ENCODE measurements at regions not wholly inside any gene's neighbourhood (a gene's known extent, or its start where the extent isn't known, plus 50 kb on each side); places are given as distances from the start of the nearest gene placed in this dataset.

DNA sequence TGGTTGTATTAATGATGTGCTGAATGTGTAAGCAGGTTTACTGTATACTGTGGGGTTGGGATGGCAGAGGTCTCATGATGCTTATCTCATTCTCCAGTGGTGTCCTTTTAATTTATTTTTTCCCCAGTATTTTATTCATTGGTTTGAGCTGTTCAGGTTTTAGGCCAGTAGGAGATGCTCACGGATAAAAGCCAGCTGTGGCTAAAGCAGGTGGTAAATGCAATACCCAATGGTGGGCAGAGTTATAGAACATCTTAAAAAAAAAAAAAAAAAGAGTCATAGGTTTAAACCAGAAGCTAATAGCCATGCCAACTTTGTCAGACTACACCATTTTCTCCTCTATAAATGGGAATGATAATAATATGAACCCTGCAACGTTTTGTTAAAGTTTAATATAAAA is 57.8 kb upstream of the NEUROD1 start:
- TF ChIP-seq SIN3A (IDR thresholded peaks at IDR 0.05; ENCODE audit: borderline replicate concordance, insufficient read depth, low read length) (no peak), FOXP2 (optimal IDR thresholded peaks at IDR 0.05; ENCODE audit: borderline replicate concordance, extremely low read depth, extremely low read length, insufficient read depth) (no peak), POLR2AphosphoS5 (IDR thresholded peaks at IDR 0.05; ENCODE audit: low read depth, low read length) (no peak), TAF1 (IDR thresholded peaks at IDR 0.05; ENCODE audit: borderline replicate concordance, insufficient read depth, low read length) (no peak)
- TF ChIP-seq, protein P1, sequence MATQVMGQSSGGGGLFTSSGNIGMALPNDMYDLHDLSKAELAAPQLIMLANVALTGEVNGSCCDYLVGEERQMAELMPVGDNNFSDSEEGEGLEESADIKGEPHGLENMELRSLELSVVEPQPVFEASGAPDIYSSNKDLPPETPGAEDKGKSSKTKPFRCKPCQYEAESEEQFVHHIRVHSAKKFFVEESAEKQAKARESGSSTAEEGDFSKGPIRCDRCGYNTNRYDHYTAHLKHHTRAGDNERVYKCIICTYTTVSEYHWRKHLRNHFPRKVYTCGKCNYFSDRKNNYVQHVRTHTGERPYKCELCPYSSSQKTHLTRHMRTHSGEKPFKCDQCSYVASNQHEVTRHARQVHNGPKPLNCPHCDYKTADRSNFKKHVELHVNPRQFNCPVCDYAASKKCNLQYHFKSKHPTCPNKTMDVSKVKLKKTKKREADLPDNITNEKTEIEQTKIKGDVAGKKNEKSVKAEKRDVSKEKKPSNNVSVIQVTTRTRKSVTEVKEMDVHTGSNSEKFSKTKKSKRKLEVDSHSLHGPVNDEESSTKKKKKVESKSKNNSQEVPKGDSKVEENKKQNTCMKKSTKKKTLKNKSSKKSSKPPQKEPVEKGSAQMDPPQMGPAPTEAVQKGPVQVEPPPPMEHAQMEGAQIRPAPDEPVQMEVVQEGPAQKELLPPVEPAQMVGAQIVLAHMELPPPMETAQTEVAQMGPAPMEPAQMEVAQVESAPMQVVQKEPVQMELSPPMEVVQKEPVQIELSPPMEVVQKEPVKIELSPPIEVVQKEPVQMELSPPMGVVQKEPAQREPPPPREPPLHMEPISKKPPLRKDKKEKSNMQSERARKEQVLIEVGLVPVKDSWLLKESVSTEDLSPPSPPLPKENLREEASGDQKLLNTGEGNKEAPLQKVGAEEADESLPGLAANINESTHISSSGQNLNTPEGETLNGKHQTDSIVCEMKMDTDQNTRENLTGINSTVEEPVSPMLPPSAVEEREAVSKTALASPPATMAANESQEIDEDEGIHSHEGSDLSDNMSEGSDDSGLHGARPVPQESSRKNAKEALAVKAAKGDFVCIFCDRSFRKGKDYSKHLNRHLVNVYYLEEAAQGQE (IDR thresholded peaks at IDR 0.05; ENCODE audit: insufficient read depth in 1 of 2, low read depth in 2 of 2, low read length in 2 of 2): no peak

DNA sequence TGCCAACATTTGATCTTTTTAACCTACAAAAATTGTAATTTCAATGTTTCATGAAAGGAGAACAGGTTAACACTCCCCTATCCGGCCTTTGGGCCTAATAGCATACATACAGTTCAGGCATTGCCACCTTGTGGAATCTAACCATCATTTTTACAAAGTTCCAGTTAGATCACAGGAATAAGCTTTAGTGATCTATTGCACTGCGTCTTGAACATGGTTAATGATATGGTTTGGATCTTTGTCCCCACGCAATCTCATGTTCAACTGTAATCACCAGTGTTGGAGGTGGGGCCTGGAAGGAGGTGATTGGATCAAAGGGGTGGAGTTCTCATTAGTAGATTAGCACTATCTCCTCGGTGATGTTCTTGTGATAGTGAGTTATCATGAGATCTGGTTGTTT is 58.2 kb upstream of the NEUROD1 start:
- no peak for TF ChIP-seq POLR2AphosphoS5 (IDR thresholded peaks at IDR 0.05; ENCODE audit: low read depth, low read length)
- TF ChIP-seq, protein P1 (IDR thresholded peaks at IDR 0.05; ENCODE audit: insufficient read depth in 1 of 2, low read depth in 2 of 2, low read length in 2 of 2): no peak
- no peak for TF ChIP-seq TAF1 (IDR thresholded peaks at IDR 0.05; ENCODE audit: borderline replicate concordance, insufficient read depth, low read length)
- TF ChIP-seq FOXP2 (optimal IDR thresholded peaks at IDR 0.05; ENCODE audit: borderline replicate concordance, extremely low read depth, extremely low read length, insufficient read depth): no peak
- TF ChIP-seq SIN3A (IDR thresholded peaks at IDR 0.05; ENCODE audit: borderline replicate concordance, insufficient read depth, low read length): no peak

DNA sequence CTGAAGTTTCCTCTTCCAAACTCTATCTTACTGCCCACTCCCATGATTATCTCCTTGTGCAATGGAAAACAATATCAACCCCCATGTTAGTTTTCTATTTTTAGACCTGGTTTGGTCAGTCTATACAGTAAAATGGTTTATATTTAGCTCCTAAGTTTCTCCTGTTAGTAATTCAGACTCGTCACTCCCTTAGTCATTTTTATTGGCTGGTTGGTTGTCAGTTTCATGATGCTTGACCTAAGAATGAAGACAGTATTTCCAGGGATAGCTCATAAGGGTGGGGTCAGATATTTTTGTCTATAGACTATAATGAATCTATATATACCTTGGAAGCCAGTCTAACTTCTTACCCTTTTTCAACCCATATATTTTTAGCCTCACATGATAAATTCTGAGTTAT is 61.4 kb upstream of the NEUROD1 start:
- TF ChIP-seq SIN3A (IDR thresholded peaks at IDR 0.05; ENCODE audit: borderline replicate concordance, insufficient read depth, low read length) (no peak), TAF1 (IDR thresholded peaks at IDR 0.05; ENCODE audit: borderline replicate concordance, insufficient read depth, low read length) (no peak)

DNA sequence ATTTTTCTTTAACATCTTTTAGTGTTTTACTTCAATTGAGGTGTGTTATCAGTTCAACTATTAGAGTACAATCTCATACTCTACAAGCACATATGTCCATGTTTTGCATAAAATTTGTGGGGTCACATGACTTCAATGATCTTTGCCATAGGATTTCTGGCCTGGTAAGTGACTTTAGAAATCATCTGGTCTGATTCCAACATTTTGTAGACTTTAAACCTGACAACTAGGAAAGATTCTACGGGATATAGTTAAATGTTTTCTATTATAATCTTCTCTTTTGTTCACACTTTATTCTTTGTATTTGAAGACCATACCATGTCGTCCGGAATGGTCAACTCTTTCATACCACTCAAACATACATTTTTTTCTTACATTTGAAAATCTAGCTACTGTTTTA is 62.0 kb upstream of the NEUROD1 start:
- TF ChIP-seq, protein P1 (IDR thresholded peaks at IDR 0.05; ENCODE audit: insufficient read depth in 1 of 2, low read depth in 2 of 2, low read length in 2 of 2): no peak
- no peak for TF ChIP-seq TAF1 (IDR thresholded peaks at IDR 0.05; ENCODE audit: borderline replicate concordance, insufficient read depth, low read length)
- TF ChIP-seq SIN3A (IDR thresholded peaks at IDR 0.05; ENCODE audit: borderline replicate concordance, insufficient read depth, low read length): no peak
- no peak for TF ChIP-seq FOXP2 (optimal IDR thresholded peaks at IDR 0.05; ENCODE audit: borderline replicate concordance, extremely low read depth, extremely low read length, insufficient read depth)
- no peak for TF ChIP-seq POLR2AphosphoS5 (IDR thresholded peaks at IDR 0.05; ENCODE audit: low read depth, low read length)

DNA sequence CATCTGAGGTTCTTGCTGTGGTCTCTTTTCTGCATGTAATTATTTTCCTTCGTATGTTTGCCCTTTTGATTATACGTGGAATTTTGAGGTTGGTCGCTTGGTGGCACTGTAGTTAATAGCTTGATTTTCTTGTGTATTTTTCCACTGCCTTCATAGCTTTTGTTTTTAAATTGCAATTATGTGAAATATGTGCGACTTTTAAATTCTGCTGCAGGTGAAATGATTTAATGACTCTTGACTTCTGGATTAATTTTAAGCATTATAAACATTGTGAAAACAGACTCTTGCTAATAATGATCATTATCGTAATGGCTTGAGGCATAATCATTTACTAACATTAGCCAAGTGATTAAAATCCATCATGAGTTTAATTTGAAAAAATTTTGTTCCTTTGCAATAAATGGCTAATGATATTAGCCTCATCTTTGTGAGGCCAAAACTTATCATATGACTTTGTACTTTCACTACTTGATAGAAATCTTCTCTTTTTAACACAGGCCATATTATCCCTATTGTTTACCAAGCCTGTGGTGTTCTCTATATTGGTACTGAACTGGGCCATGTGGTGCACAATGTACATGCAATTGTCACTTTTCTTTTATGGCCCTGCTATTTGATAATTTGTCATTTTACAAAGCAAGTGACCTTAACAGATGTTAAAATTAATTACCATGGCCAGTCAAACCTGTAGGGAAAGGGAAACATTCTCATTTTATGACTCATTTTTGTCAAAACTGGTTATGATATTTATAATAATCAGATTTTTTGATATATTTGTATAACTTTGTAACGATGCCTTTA is 62.8 kb upstream of the NEUROD1 start:
- TF ChIP-seq FOXP2 (optimal IDR thresholded peaks at IDR 0.05; ENCODE audit: borderline replicate concordance, extremely low read depth, extremely low read length, insufficient read depth) (no peak), TAF1 (IDR thresholded peaks at IDR 0.05; ENCODE audit: borderline replicate concordance, insufficient read depth, low read length) (no peak), POLR2AphosphoS5 (IDR thresholded peaks at IDR 0.05; ENCODE audit: low read depth, low read length) (no peak), SIN3A (IDR thresholded peaks at IDR 0.05; ENCODE audit: borderline replicate concordance, insufficient read depth, low read length) (no peak)
- TF ChIP-seq, protein P1 (IDR thresholded peaks at IDR 0.05; ENCODE audit: insufficient read depth in 1 of 2, low read depth in 2 of 2, low read length in 2 of 2): no peak

Measured in PFSK-1 (cell line).